ENCODE measurements at regions not wholly inside any gene's neighbourhood (a gene's known extent, or its start where the extent isn't known, plus 50 kb on each side); places are given as distances from the start of the nearest gene placed in this dataset.

DNA sequence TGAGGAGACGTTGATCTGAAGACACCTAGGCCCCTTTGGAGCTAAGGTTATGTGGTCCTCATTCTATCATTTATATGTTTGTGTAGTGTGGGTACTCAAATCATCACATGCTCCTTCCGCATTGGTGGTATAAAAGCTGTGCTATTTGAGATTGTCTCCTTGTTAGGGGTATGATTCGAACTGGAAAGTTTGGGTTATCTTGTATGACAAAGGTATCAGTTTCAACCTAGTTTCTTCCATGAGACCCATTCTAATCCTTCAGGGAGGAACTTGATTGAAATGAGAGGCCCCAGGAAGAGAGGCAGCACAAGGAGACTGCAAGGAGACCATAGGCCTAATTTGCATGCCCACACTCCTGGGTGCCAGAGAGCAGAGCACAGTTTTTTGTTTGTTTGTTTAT, 104.2 kb upstream of the TIAM2 start:
- H3K27ac ChIP-seq = no peak overlapping the region
- no peaks in the 10 kb centered on the region for H3K36me3 ChIP-seq

DNA sequence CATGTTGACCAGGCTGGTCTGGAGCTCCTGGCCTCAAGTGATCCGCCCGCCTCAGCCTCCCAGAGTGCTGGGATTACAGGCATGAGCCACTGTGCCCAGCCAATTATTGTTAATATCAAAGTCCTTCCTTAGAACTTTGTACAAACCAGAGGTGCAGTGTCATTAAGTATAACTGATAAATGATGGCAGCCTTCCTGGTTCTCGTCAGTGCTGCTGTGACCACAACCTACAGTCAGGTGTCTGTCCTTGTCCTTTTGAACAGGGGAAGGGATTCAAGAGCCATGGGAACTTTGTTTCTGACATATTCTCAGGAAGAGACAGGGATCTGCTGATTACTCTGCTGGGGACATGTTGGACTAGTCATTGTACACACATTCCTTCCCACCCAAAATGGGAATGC, 103.2 kb upstream of the TIAM2 start:
- intact Hi-C loops (cut with DNase I) = no loop called here
- H3K36me3 ChIP-seq = no peaks in the 10 kb centered on the region
- H3K9me3 ChIP-seq = no peaks in the 10 kb centered on the region
- H3K4me1 ChIP-seq = peaks cover 0 to 2% of the 10 kb centered on the region in 2 donors
- no peak for ATAC-seq
- H3K27ac ChIP-seq = no peak overlapping the region
- DNase-seq = no peak
- no peak for TF ChIP-seq CTCF (IDR thresholded peaks at IDR 0.05)
- H3K27me3 ChIP-seq = no peaks in the 10 kb centered on the region
- H3K4me3 ChIP-seq = no peak overlapping the region

More for the DNA sequence above, 104.2 kb upstream of the TIAM2 start:
- H3K9me3 ChIP-seq = no peaks in the 10 kb centered on the region
- peaks cover 0 to 2% of the 10 kb centered on the region in 2 donors for H3K4me1 ChIP-seq
- TF ChIP-seq CTCF (IDR thresholded peaks at IDR 0.05) = no peak
- no peak overlapping the region for H3K4me3 ChIP-seq
- ATAC-seq = no peak
- no peak for DNase-seq
- intact Hi-C loops (cut with DNase I) = no loop called here
- no peaks in the 10 kb centered on the region for H3K27me3 ChIP-seq

DNA sequence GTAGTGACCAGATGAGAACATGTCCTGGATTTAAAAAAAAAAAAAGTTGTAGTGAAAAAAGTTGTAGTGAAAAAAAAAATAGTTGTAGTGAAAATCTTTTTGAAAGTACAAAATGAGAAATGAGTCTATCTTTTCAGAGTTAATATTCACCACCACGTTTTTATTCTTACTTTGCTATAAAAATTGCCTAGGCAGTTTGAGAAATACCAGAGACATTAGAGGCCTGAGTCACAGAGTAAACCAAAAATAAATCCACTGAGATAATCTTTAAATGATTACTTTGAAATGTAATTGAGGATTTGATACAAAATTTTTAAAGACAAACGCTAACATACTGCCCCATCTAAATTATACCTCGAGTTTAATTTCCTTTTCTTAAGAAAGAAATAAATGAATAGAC, 101.2 kb upstream of the TIAM2 start:
- DNase-seq = no peak
- H3K4me1 ChIP-seq = peaks cover 0 to 2% of the 10 kb centered on the region in 2 donors
- no peak for ATAC-seq
- intact Hi-C loops (cut with DNase I) = no loop called here
- H3K27me3 ChIP-seq = no peaks in the 10 kb centered on the region
- H3K9me3 ChIP-seq = no peaks in the 10 kb centered on the region
- H3K4me3 ChIP-seq = no peak overlapping the region
- TF ChIP-seq CTCF (IDR thresholded peaks at IDR 0.05) = no peak
- no peak overlapping the region for H3K27ac ChIP-seq
- H3K36me3 ChIP-seq = no peaks in the 10 kb centered on the region

GRCh38 chr6:154894902-154895301, 100.2 kb upstream of the TIAM2 start:
- Histone ChIP-seq H3K27ac (no peak overlapping the region), H3K4me1 (no peaks in the 10 kb centered on the region), H3K36me3 (no peaks in the 10 kb centered on the region), H3K9me3 (no peaks in the 10 kb centered on the region), H3K27me3 (no peaks in the 10 kb centered on the region), H3K4me3 (no peak overlapping the region)
- intact Hi-C loops (cut with DNase I) = no loop called here
- ATAC-seq = no peak
- TF ChIP-seq CTCF (IDR thresholded peaks at IDR 0.05) = no peak
- DNase-seq = no peak

- Histone ChIP-seq H3K27me3 (no peaks in the 10 kb centered on the region), H3K36me3 (no peaks in the 10 kb centered on the region), H3K9me3 (no peaks in the 10 kb centered on the region), H3K27ac (no peak overlapping the region), H3K4me3 (no peak overlapping the region), H3K4me1 (no peaks in the 10 kb centered on the region)
- ATAC-seq = no peak
- no peak for TF ChIP-seq CTCF (IDR thresholded peaks at IDR 0.05)
- no peak for DNase-seq
- intact Hi-C loops (cut with DNase I) = no loop called here
Measured at GRCh38 chr6:154895841-154896240, 99.3 kb upstream of the TIAM2 start.

Measured in left lung (tissue), 4 donors.